ENCODE measurements at regions not wholly inside any gene's neighbourhood (a gene's known extent, or its start where the extent isn't known, plus 50 kb on each side); places are given as distances from the start of the nearest gene placed in this dataset.

DNA sequence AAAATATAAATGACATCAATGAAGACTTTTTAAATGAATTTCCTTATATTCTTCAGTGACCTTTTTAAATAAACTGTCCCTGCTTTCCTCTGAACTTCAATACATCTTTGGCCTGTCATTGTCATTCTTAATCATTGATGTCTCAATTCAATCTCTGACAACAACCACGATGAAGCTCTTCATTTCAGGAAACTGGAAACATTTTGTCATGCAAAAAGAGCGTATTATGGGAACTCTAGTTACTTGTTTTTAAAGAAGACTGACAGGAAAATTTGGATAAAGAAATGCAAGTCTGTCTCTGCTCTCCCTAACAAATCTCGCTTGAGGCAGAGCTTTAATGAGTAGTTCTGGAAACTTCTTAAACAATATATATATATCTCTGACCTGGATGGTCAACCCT lies 535.8 kb upstream of the ADGRL2 start:
- TF ChIP-seq, protein P1, sequence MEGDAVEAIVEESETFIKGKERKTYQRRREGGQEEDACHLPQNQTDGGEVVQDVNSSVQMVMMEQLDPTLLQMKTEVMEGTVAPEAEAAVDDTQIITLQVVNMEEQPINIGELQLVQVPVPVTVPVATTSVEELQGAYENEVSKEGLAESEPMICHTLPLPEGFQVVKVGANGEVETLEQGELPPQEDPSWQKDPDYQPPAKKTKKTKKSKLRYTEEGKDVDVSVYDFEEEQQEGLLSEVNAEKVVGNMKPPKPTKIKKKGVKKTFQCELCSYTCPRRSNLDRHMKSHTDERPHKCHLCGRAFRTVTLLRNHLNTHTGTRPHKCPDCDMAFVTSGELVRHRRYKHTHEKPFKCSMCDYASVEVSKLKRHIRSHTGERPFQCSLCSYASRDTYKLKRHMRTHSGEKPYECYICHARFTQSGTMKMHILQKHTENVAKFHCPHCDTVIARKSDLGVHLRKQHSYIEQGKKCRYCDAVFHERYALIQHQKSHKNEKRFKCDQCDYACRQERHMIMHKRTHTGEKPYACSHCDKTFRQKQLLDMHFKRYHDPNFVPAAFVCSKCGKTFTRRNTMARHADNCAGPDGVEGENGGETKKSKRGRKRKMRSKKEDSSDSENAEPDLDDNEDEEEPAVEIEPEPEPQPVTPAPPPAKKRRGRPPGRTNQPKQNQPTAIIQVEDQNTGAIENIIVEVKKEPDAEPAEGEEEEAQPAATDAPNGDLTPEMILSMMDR (IDR thresholded peaks at IDR 0.05): no peak
- TF ChIP-seq TCF7L2 (IDR thresholded peaks at IDR 0.05; ENCODE audit: low read depth, low read length): no peak
- TF ChIP-seq, protein P2, sequence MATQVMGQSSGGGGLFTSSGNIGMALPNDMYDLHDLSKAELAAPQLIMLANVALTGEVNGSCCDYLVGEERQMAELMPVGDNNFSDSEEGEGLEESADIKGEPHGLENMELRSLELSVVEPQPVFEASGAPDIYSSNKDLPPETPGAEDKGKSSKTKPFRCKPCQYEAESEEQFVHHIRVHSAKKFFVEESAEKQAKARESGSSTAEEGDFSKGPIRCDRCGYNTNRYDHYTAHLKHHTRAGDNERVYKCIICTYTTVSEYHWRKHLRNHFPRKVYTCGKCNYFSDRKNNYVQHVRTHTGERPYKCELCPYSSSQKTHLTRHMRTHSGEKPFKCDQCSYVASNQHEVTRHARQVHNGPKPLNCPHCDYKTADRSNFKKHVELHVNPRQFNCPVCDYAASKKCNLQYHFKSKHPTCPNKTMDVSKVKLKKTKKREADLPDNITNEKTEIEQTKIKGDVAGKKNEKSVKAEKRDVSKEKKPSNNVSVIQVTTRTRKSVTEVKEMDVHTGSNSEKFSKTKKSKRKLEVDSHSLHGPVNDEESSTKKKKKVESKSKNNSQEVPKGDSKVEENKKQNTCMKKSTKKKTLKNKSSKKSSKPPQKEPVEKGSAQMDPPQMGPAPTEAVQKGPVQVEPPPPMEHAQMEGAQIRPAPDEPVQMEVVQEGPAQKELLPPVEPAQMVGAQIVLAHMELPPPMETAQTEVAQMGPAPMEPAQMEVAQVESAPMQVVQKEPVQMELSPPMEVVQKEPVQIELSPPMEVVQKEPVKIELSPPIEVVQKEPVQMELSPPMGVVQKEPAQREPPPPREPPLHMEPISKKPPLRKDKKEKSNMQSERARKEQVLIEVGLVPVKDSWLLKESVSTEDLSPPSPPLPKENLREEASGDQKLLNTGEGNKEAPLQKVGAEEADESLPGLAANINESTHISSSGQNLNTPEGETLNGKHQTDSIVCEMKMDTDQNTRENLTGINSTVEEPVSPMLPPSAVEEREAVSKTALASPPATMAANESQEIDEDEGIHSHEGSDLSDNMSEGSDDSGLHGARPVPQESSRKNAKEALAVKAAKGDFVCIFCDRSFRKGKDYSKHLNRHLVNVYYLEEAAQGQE (IDR thresholded peaks at IDR 0.05; ENCODE audit: insufficient read depth in 1 of 2, low read depth in 2 of 2, low read length in 1 of 2): no peak
- TF ChIP-seq POLR2AphosphoS5 (IDR thresholded peaks at IDR 0.05; ENCODE audit: low read depth, low read length): no peak
- no peak for TF ChIP-seq SIN3A (IDR thresholded peaks at IDR 0.05; ENCODE audit: borderline replicate concordance, insufficient read depth, low read depth, low read length)

Data from Panc1 (cell line).